ENCODE measurements at regions not wholly inside any gene's neighbourhood (a gene's known extent, or its start where the extent isn't known, plus 50 kb on each side); places are given as distances from the start of the nearest gene placed in this dataset.

DNA sequence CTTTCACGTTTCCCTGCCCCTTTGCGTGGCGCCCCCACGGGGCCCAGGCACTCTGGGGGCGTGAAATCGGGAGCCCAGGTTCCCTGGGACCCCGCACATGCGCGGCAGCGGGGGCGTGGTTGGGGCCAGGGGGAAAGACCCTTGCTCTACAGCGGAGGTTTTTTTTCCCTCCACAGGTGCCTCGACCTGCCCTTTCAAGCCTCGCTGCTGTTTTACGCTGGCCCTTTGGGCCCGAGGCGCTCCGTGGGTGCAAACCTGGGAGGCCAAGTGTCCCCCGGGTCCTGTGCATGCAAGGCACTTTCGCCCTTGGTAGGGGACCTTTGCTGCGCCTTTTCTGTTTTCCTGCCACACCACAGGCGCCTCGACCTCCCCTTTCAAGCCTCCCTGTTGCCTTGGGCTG lies 329.8 kb downstream of the ALG10 start:
- Histone ChIP-seq H2AFZ (ENCODE audit: low read length) (no peak overlapping the region), H3F3A (ENCODE audit: low read depth) (no peaks in the 10 kb centered on the region), H3K79me2 (ENCODE audit: insufficient read depth, low read length) (no peaks in the 10 kb centered on the region), H3K9ac (ENCODE audit: low read depth, low read length, poor library complexity, severe bottlenecking) (no peak overlapping the region), H3K36me3 (ENCODE audit: insufficient read depth, low read length) (no peaks in the 10 kb centered on the region), H3K4me2 (ENCODE audit: low read depth, low read length, poor library complexity, severe bottlenecking) (no peak overlapping the region), H3K9me3 (ENCODE audit: insufficient read depth, low read depth, low read length) (peaks cover 3% of the 10 kb centered on the region; the same call in 1 of the 2 replicates), H3K27me3 (ENCODE audit: insufficient read depth, low read length, poor library complexity, severe bottlenecking) (no peaks in the 10 kb centered on the region), H4K20me1 (ENCODE audit: insufficient read depth, low read length, poor library complexity, severe bottlenecking) (no peaks in the 10 kb centered on the region), H3K4me3 (ENCODE audit: low read length, poor library complexity, severe bottlenecking) (no peak overlapping the region), H3K9me2 (replicated peaks; ENCODE audit: low read depth, low read length) (no peaks in the 10 kb centered on the region), H3K4me1 (ENCODE audit: insufficient read depth, low read length, poor library complexity, severe bottlenecking) (no peaks in the 10 kb centered on the region)
- no peak for TF ChIP-seq EZH2phosphoT487 (IDR thresholded peaks at IDR 0.05; ENCODE audit: borderline replicate concordance)
- TF ChIP-seq, protein P1, sequence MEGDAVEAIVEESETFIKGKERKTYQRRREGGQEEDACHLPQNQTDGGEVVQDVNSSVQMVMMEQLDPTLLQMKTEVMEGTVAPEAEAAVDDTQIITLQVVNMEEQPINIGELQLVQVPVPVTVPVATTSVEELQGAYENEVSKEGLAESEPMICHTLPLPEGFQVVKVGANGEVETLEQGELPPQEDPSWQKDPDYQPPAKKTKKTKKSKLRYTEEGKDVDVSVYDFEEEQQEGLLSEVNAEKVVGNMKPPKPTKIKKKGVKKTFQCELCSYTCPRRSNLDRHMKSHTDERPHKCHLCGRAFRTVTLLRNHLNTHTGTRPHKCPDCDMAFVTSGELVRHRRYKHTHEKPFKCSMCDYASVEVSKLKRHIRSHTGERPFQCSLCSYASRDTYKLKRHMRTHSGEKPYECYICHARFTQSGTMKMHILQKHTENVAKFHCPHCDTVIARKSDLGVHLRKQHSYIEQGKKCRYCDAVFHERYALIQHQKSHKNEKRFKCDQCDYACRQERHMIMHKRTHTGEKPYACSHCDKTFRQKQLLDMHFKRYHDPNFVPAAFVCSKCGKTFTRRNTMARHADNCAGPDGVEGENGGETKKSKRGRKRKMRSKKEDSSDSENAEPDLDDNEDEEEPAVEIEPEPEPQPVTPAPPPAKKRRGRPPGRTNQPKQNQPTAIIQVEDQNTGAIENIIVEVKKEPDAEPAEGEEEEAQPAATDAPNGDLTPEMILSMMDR (conservative IDR thresholded peaks at IDR 0.05; ENCODE audit: low read length), result no peak

DNA sequence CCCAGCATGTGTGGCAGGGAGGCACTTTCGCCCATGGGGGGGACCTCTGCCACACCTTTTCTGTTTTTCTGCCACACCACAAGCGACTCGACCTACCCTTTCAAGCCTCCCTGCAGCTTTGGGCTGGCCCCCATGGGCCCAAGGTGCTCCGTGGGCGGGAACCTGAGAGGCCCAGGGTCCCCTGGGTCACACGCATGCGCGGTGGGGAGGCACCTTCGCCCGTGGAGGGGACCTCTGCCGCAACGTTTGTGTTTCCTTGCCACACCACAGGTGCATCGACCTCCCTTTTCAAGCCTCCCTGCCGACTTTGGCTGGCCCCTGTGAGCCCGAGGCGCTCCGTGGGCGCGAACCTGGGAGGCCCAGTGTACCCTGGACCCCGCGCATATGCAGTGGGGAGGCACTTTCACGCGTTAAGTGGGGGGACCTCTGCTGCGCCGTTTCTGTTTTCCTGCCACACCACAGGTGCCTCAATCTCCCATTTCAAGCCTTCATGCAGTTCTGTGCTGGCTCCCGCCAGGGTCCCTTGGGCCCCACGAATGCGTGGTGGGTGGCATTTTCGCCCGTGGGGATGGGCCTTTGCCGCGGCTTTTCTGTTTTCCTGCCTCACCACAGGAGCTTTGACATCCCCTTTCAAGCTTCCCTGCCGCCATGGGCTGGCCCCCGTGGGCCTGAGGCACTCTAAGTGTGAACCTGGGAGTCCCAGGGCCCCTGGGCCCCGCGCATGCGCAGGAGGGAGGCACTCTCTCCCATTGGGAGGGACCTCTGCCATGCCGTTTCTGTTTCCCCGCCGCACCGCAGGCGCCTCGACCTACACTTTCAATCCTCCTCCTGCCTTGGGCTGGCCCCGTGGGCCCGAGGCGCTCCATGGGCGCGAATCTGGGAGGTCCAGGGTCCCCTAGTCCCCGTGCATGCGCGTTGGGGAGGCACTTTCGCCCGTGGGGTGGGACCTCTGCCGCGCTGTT lies 332.2 kb downstream of the ALG10 start:
- Histone ChIP-seq H3K27me3 (ENCODE audit: insufficient read depth, low read length, poor library complexity, severe bottlenecking) (no peaks in the 10 kb centered on the region), H3K9me2 (replicated peaks; ENCODE audit: low read depth, low read length) (no peaks in the 10 kb centered on the region), H3K36me3 (ENCODE audit: insufficient read depth, low read length) (no peaks in the 10 kb centered on the region), H3F3A (ENCODE audit: low read depth) (no peaks in the 10 kb centered on the region), H3K79me2 (ENCODE audit: insufficient read depth, low read length) (no peaks in the 10 kb centered on the region), H2AFZ (ENCODE audit: low read length) (no peak overlapping the region), H3K4me1 (ENCODE audit: insufficient read depth, low read length, poor library complexity, severe bottlenecking) (no peaks in the 10 kb centered on the region), H3K4me2 (ENCODE audit: low read depth, low read length, poor library complexity, severe bottlenecking) (no peak overlapping the region), H3K9me3 (ENCODE audit: insufficient read depth, low read depth, low read length) (peaks cover 6% of the 10 kb centered on the region; the same call in 1 of the 2 replicates), H3K4me3 (ENCODE audit: low read length, poor library complexity, severe bottlenecking) (no peak overlapping the region), H3K9ac (ENCODE audit: low read depth, low read length, poor library complexity, severe bottlenecking) (no peak overlapping the region), H4K20me1 (ENCODE audit: insufficient read depth, low read length, poor library complexity, severe bottlenecking) (no peaks in the 10 kb centered on the region)
- TF ChIP-seq EZH2phosphoT487 (IDR thresholded peaks at IDR 0.05; ENCODE audit: borderline replicate concordance), result no peak
- TF ChIP-seq, protein P1 (conservative IDR thresholded peaks at IDR 0.05; ENCODE audit: low read length), result no peak

DNA sequence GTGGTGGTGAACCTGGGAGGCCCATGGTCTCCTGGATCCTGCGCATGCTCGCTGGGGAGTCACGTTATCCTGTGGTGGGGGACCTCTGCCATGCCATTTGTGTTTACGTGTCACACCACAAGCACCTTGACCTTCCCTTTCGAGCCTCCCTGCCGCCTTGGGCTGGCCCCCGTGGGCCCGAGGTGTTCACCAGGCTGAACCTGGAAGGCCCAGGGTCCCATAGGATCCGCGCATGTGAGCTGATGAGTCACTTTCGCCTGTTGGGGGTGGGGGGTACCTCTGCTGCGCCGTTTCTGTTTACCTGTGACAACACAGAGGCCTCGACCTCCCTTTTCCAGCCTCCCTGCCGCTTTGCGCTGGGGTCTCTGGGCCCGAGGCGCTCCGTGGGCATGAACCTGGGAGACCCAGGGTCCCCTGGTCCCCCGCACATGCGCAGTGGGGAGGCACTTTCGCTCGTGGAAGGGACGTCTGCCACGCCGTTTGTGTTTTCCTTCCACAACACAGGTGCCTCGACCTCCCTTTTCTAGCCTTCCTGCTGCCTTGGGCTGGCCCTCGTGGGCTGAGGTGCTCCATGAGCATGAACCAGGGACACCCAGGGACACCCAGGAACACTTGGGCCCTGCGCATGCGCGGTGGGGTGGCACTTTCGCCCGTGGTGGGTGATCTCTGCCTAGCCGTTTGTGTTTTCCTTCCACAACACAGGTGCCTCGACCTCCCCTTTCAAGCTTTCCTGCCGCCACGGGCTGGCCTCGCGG lies 334.1 kb downstream of the ALG10 start:
- H3K36me3 ChIP-seq (ENCODE audit: insufficient read depth, low read length), result no peaks in the 10 kb centered on the region
- H3K4me1 ChIP-seq (ENCODE audit: insufficient read depth, low read length, poor library complexity, severe bottlenecking), result no peaks in the 10 kb centered on the region
- H3K9me2 ChIP-seq (replicated peaks; ENCODE audit: low read depth, low read length), result no peaks in the 10 kb centered on the region
- no peak overlapping the region for H3K9ac ChIP-seq (ENCODE audit: low read depth, low read length, poor library complexity, severe bottlenecking)
- no peak overlapping the region for H2AFZ ChIP-seq (ENCODE audit: low read length)
- H3K4me3 ChIP-seq (ENCODE audit: low read length, poor library complexity, severe bottlenecking), result no peak overlapping the region
- no peaks in the 10 kb centered on the region for H4K20me1 ChIP-seq (ENCODE audit: insufficient read depth, low read length, poor library complexity, severe bottlenecking)
- H3K79me2 ChIP-seq (ENCODE audit: insufficient read depth, low read length), result no peaks in the 10 kb centered on the region
- H3F3A ChIP-seq (ENCODE audit: low read depth), result no peaks in the 10 kb centered on the region
- no peaks in the 10 kb centered on the region for H3K27me3 ChIP-seq (ENCODE audit: insufficient read depth, low read length, poor library complexity, severe bottlenecking)
- no peak overlapping the region for H3K4me2 ChIP-seq (ENCODE audit: low read depth, low read length, poor library complexity, severe bottlenecking)
- TF ChIP-seq, protein P1 (conservative IDR thresholded peaks at IDR 0.05; ENCODE audit: low read length), result no peak
- no peak for TF ChIP-seq EZH2phosphoT487 (IDR thresholded peaks at IDR 0.05; ENCODE audit: borderline replicate concordance)
- peaks cover 11% of the 10 kb centered on the region; the same call in 1 of the 2 replicates for H3K9me3 ChIP-seq (ENCODE audit: insufficient read depth, low read depth, low read length)

All from Loucy (cell line).